HEK293 (cell line): ENCODE measurements at regions not wholly inside any gene's neighbourhood (a gene's known extent, or its start where the extent isn't known, plus 50 kb on each side); places are given as distances from the start of the nearest gene placed in this dataset.

ENCODE experiments used
- AEBP2 ChIP-seq: fragments of 450-650 bp; formaldehyde crosslinking; IDR thresholded peaks from 2 replicates; pipeline ENCODE4 v1.5.1; 2016; ENCODE audit warnings: missing biosample characterization, missing genetic modification characterization, borderline replicate concordance
- CTCF ChIP-seq: fragments of 450-650 bp; formaldehyde crosslinking; IDR thresholded peaks from 2 replicates; pipeline ENCODE4 v1.5.1; 2016; ENCODE audit warnings: missing biosample characterization, missing genetic modification characterization
- ZBTB8A ChIP-seq: fragments of 450-650 bp; formaldehyde crosslinking; IDR thresholded peaks from 2 replicates; pipeline ENCODE4 v1.5.1; 2016; ENCODE audit warnings: missing biosample characterization, missing genetic modification characterization
- ZFP69B ChIP-seq: fragments of 450-650 bp; formaldehyde crosslinking; IDR thresholded peaks from 2 replicates; pipeline ENCODE4 v1.5.1; 2016; ENCODE audit warnings: missing biosample characterization, missing genetic modification characterization
- ZNF302 ChIP-seq: fragments of 450-650 bp; formaldehyde crosslinking; IDR thresholded peaks from 2 replicates; pipeline ENCODE4 v1.5.1; 2016; ENCODE audit warnings: missing biosample characterization, missing genetic modification characterization, low read depth
- ZNF311 ChIP-seq: fragments of 450-650 bp; formaldehyde crosslinking; IDR thresholded peaks from 2 replicates; pipeline ENCODE4 v1.5.1; 2017; ENCODE audit warnings: missing biosample characterization, missing genetic modification characterization, borderline replicate concordance
- ZNF324 ChIP-seq: fragments of 450-650 bp; formaldehyde crosslinking; IDR thresholded peaks from 2 replicates; pipeline ENCODE4 v1.5.1; 2016; ENCODE audit warnings: missing biosample characterization, missing genetic modification characterization
- ZNF558 ChIP-seq: fragments of 450-650 bp; formaldehyde crosslinking; IDR thresholded peaks from 2 replicates; pipeline ENCODE4 v1.5.1; 2016; ENCODE audit warnings: missing biosample characterization, missing genetic modification characterization

GRCh38 chrX:40513835-40514234, 66.9 kb upstream of the ATP6AP2 start:
- no peak for TF ChIP-seq ZNF311 (tag by site-specific recombination)
- TF ChIP-seq CTCF, result no peak
- TF ChIP-seq ZNF558, result no peak
- no peak for TF ChIP-seq ZBTB8A (tag by site-specific recombination)
- no peak for TF ChIP-seq ZFP69B (tag by site-specific recombination)
- no peak for TF ChIP-seq AEBP2 (tag by site-specific recombination)
- no peak for TF ChIP-seq ZNF302 (tag by site-specific recombination)
- TF ChIP-seq ZNF324 (tag by site-specific recombination), result no peak
